Esophagus squamous epithelium (tissue), 4 donors: ENCODE measurements at regions not wholly inside any gene's neighbourhood (a gene's known extent, or its start where the extent isn't known, plus 50 kb on each side); places are given as distances from the start of the nearest gene placed in this dataset.

Experiments
- CTCF ChIP-seq, 6 experiments: fragments of 450-650 bp in 4 of 6; fragments of 200-600 bp in 2 of 6; sonication (generic) in 2 of 6; IDR thresholded peaks; one replicate each; pipeline ENCODE4 v1.5.1; 2016 to 2019; ENCODE audit warnings: antibody characterized with exemption in 6 of 6, mild to moderate bottlenecking in 4 of 6, moderate library complexity in 4 of 6
- POLR2A ChIP-seq, 4 donors: fragments of 450-650 bp; IDR thresholded peaks; one replicate each; pipeline ENCODE4 v1.6.1; 2017; ENCODE audit warnings: antibody characterized with exemption in 4 of 4, mild to moderate bottlenecking in 4 of 4, moderate library complexity in 3 of 4

- TF ChIP-seq CTCF (IDR thresholded peaks at IDR 0.05) (no peak), POLR2A (IDR thresholded peaks at IDR 0.05) (no peak)
These were observed 71.2 kb downstream of the MAIP1 start for GRCh38 chr2:200026332-200027230.
